NCI-H526 treated with DMSO at 0.1 percent for 48 hours (cell line): ENCODE measurements at regions not wholly inside any gene's neighbourhood (a gene's known extent, or its start where the extent isn't known, plus 50 kb on each side); places are given as distances from the start of the nearest gene placed in this dataset.

Experiments
- DNase-seq: peaks from one replicate; lab custom pipeline; 2025; lab: John Stamatoyannopoulos, UW

- no peak for DNase-seq
These were observed 116.4 kb upstream of the POU3F2 start for GRCh38 chr6:98717988-98718387.

DNA sequence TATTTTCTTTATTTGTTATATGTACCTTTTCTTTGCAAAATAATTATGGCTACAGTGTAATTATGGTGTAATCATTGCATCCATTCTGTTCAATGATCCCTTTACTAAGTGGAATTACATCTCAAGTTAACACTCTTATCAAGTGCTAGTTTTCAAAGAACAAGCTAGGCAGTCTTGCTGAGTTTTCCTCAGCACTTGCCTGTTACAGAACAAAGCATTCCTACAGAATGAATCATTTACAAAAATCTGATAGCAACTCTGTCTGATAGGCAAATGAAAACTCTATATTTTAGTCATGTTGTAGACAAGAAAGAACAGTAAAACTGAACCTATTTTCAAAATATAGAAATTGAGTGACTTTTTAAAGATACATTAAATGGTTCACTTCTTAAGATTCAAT is 109.8 kb upstream of the POU3F2 start:
- DNase-seq, result no peak

DNA sequence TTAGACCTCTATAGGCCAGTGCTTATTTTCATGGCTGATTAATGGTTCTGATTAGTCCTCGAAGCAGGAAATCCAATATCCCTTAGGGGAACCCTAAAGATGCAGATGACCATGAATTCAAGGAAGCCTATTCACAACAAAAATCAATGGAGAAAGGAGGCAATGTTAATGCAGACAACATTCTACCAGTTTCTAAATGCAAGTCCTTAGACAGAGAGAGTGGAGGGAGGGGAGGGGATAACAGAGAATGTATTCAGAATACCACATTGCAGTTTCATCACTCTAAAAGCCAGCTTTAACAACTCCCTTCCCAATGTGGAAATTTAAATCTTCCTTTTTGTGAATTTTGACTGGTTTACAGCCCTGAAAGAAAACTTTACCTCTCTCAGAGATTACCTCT is 87.1 kb upstream of the POU3F2 start:
- no peak for DNase-seq

DNA sequence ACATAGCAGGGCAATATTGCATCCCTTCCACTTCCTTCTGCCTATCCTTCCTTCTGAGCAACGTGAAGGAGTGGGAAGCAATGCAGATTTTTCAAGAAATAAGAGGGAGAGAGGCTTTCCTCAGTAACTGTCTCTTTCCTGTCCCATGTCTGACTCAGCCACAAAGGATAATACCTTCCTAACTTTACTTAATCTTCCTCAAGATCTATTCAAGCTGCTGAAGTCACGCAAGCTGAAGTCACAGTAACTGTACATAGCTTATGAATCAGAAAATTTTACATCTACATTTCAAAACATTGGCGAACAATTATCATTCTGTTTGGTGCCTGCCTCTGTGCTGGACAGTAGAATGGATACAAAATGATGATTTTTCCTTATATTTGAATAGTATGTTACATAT is 86.4 kb upstream of the POU3F2 start:
- DNase-seq, result no peak

- no peak for DNase-seq
These were observed 74.9 kb upstream of the POU3F2 start for GRCh38 chr6:98759459-98759858.

- no peak for DNase-seq
These were observed 69.9 kb upstream of the POU3F2 start for GRCh38 chr6:98764373-98764911.

- DNase-seq, result no peak
These were observed 64.8 kb upstream of the POU3F2 start for GRCh38 chr6:98769546-98769945.

- no peak for DNase-seq
These were observed 59.2 kb upstream of the POU3F2 start for GRCh38 chr6:98775205-98775604.

- DNase-seq, result no peak
These were observed 56.6 kb upstream of the POU3F2 start for GRCh38 chr6:98777762-98778161.

GRCh38 chr6:98779618-98780017 is 54.8 kb upstream of the POU3F2 start:
- no peak for DNase-seq

DNA sequence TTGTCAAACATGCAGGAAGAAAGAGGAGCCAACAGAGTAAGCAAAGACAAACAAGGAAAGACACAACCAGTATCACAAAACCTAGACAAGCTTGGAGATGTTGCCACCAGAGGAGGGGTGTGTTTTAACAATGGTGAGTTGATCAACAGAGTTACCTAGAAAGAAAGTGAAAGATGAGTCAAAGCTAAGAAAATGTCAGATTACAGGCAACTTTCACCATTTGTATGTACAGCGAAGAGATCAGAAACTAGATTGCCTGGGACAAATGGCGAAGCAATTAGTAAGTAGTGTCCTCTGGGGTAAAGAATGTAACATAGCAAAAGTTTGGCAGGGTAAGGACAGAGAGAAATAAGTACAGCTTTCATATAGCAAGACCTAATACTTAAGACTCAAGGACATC is 51.6 kb upstream of the POU3F2 start:
- no peak for DNase-seq

DNA sequence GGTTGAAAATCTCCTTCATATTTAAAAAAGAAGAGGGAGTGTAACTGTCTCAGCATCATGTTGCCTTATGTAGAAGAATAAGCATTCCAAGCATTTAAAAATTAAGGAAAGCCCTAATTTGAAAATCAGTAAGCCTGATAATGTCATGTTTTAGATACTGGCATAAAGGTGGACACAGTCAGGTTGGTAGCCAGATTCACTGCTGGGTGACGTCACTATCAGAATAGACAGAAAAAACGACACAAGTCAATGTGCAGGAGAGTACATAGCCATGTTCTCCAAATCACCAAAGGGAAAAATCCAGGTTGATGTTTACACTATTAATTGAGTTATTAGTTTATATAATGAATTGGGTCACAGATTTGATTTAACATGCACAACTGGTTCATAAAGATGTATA is 50.8 kb upstream of the POU3F2 start:
- no peak for DNase-seq
